Esophagus (tissue), 2 donors: ENCODE measurements at regions not wholly inside any gene's neighbourhood (a gene's known extent, or its start where the extent isn't known, plus 50 kb on each side); places are given as distances from the start of the nearest gene placed in this dataset.

ENCODE experiments used
- H3K27ac ChIP-seq, 2 donors: one replicate each; pipeline ENCODE4 v1.5.1; 2013; ENCODE audit warnings: low read depth in 2 of 2, mild to moderate bottlenecking in 2 of 2, inconsistent platforms in 1 of 2, low read length in 1 of 2, moderate library complexity in 1 of 2
- H3K27me3 ChIP-seq, 2 donors: one replicate each; pipeline ENCODE4 v1.6.1; 2013; ENCODE audit warnings: low read length in 2 of 2, control low read depth in 1 of 2, mild to moderate bottlenecking in 1 of 2; ENCODE audit not compliant: insufficient read depth in 2 of 2, control insufficient read depth in 1 of 2
- H3K36me3 ChIP-seq, 2 donors: one replicate each; pipeline ENCODE4 v1.6.1; 2013; ENCODE audit warnings: low read length in 1 of 2; ENCODE audit not compliant: control insufficient read depth in 2 of 2, insufficient read depth in 2 of 2
- H3K4me1 ChIP-seq, 2 donors: one replicate each; pipeline ENCODE4 v1.6.1; 2013; ENCODE audit warnings: low read length in 1 of 2; ENCODE audit not compliant: control insufficient read depth in 2 of 2, insufficient read depth in 2 of 2
- H3K4me3 ChIP-seq, 2 donors: one replicate each; pipeline ENCODE4 v1.5.1; 2013; ENCODE audit warnings: low read length in 2 of 2, mild to moderate bottlenecking in 2 of 2, low read depth in 1 of 2, moderate library complexity in 1 of 2
- H3K9me3 ChIP-seq, 2 donors: one replicate each; pipeline ENCODE4 v1.6.1; 2013; ENCODE audit warnings: mild to moderate bottlenecking in 2 of 2, low read depth in 1 of 2, low read length in 1 of 2, moderate library complexity in 1 of 2; ENCODE audit not compliant: control insufficient read depth in 2 of 2, insufficient read depth in 1 of 2
- WGBS, 2 donors: extraction: QIAGEN DNeasy Blood & Tissue Kit; methylation state at CpG; one replicate each; pipeline ENCODE4 v1.1.7; 2013; 5-methylcytosine and 5-hydroxymethylcytosine counted together
- donor health status: healthy with polysubstance abuse.
- donor health status: Bipolar disorder and iron deficiency.

DNA sequence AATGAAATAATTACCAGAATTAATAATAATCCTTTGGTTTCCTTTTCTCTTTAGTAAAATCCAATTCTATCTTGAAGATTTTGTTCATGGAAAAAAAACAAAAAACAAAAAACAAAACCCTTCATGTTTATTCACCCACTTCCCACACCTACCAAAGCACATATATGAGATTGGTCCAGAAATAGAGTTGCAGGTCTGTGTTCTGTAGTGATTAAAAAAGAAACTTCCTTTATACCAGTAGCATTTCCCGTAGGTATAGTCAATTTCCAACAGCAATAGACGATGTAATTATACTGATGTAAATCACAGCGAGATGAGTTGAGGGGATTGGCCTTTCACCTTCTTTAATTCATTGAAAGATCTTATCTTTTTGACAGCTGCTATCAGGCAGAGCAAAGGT, 194.6 kb downstream of the SOX2 start:
- WGBS, 2 donors, result 31 to 37% methylated on average over 3 of the region's 3 CpGs
- H3K4me3 ChIP-seq, result no peak overlapping the region

GRCh38 chr3:181909241-181909640, 197.5 kb downstream of the SOX2 start:
- Histone ChIP-seq H3K4me1 (no peaks in the 10 kb centered on the region), H3K9me3 (no peaks in the 10 kb centered on the region), H3K4me3 (no peak overlapping the region), H3K36me3 (no peaks in the 10 kb centered on the region), H3K27me3 (no peaks in the 10 kb centered on the region), H3K27ac (no peak overlapping the region)
- 90 to 95% methylated on average over 2 of the region's 2 CpGs for WGBS, 2 donors

More for the DNA sequence above, 194.6 kb downstream of the SOX2 start:
- Histone ChIP-seq H3K9me3 (no peaks in the 10 kb centered on the region), H3K27ac (no peak overlapping the region), H3K4me1 (peaks cover 0 to 2% of the 10 kb centered on the region in 2 donors), H3K27me3 (no peaks in the 10 kb centered on the region), H3K36me3 (no peaks in the 10 kb centered on the region)

DNA sequence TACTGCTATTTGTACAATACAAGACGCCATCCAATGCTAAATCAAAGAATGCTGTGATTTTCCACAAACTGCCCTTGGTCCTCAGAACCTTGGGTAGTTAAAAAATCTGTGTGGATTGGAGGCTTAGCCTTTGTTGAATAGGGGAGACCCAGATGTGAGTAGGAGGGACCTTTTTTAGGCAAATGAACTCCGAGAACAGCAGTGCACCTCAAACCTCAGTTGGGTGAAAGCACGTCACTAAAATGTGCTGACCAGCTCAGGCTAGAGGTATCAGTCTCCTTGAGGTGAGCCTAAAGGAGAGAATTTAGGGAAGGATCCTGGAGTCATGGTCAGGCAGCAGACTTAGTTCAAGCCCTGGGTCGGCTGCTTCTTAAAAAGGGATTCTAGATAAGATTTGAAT, 200.7 kb downstream of the SOX2 start:
- WGBS, 2 donors, result 85 to 86% methylated on average over 4 of the region's 4 CpGs
- H3K27ac ChIP-seq, result no peak overlapping the region
- no peaks in the 10 kb centered on the region for H3K36me3 ChIP-seq
- no peak overlapping the region for H3K4me3 ChIP-seq
- no peaks in the 10 kb centered on the region for H3K27me3 ChIP-seq
- no peaks in the 10 kb centered on the region for H3K9me3 ChIP-seq
- no peaks in the 10 kb centered on the region for H3K4me1 ChIP-seq

- Histone ChIP-seq H3K4me1 (no peaks in the 10 kb centered on the region), H3K36me3 (no peaks in the 10 kb centered on the region), H3K4me3 (no peak overlapping the region), H3K9me3 (no peaks in the 10 kb centered on the region), H3K27ac (no peak overlapping the region), H3K27me3 (no peaks in the 10 kb centered on the region)
- WGBS, 2 donors, result 29 to 57% methylated on average over 2 of the region's 2 CpGs
These were observed 201.5 kb downstream of the SOX2 start for GRCh38 chr3:181913254-181913653.

GRCh38 chr3:181915551-181915950, 203.8 kb downstream of the SOX2 start:
- H3K36me3 ChIP-seq, result no peaks in the 10 kb centered on the region

GRCh38 chr3:181916013-181916412, 204.3 kb downstream of the SOX2 start:
- WGBS, 2 donors, result 33 to 34% methylated on average over 3 of the region's 3 CpGs
- Histone ChIP-seq H3K4me3 (no peak overlapping the region), H3K27ac (peak overlapping the region; percentile 62 to 81), H3K9me3 (no peaks in the 10 kb centered on the region), H3K4me1 (no peaks in the 10 kb centered on the region), H3K36me3 (no peaks in the 10 kb centered on the region), H3K27me3 (no peaks in the 10 kb centered on the region)

More at GRCh38 chr3:181915551-181915950, 203.8 kb downstream of the SOX2 start:
- no peaks in the 10 kb centered on the region for H3K27me3 ChIP-seq
- WGBS, 2 donors, result 43 to 44% methylated on average over 6 of the region's 6 CpGs
- H3K9me3 ChIP-seq, result no peaks in the 10 kb centered on the region
- H3K4me3 ChIP-seq, result no peak overlapping the region
- peak overlapping the region; percentile 62 to 81 for H3K27ac ChIP-seq
- no peaks in the 10 kb centered on the region for H3K4me1 ChIP-seq

- Histone ChIP-seq H3K27me3 (no peaks in the 10 kb centered on the region), H3K4me3 (no peak overlapping the region), H3K36me3 (no peaks in the 10 kb centered on the region), H3K9me3 (no peaks in the 10 kb centered on the region), H3K27ac (no peak overlapping the region), H3K4me1 (no peaks in the 10 kb centered on the region)
- WGBS, 2 donors, result 58 to 69% methylated on average over 3 of the region's 3 CpGs
These were observed 205.3 kb downstream of the SOX2 start for GRCh38 chr3:181917027-181917426.

- no peaks in the 10 kb centered on the region for H3K9me3 ChIP-seq
- 75 to 76% methylated on average over 1 of the region's 1 CpG for WGBS, 2 donors
- no peaks in the 10 kb centered on the region for H3K36me3 ChIP-seq
- H3K4me3 ChIP-seq, result no peak overlapping the region
- H3K27ac ChIP-seq, result no peak overlapping the region
- H3K4me1 ChIP-seq, result no peaks in the 10 kb centered on the region
- H3K27me3 ChIP-seq, result no peaks in the 10 kb centered on the region
These were observed 207.7 kb downstream of the SOX2 start for GRCh38 chr3:181919375-181919774.

- Histone ChIP-seq H3K36me3 (no peaks in the 10 kb centered on the region), H3K27ac (no peak overlapping the region), H3K9me3 (no peaks in the 10 kb centered on the region), H3K27me3 (no peaks in the 10 kb centered on the region), H3K4me3 (no peak overlapping the region), H3K4me1 (no peaks in the 10 kb centered on the region)
- WGBS, 2 donors, result 35 to 54% methylated on average over 3 of the region's 3 CpGs
These were observed 208.7 kb downstream of the SOX2 start for GRCh38 chr3:181920409-181920808.

GRCh38 chr3:181921220-181921619, 209.5 kb downstream of the SOX2 start:
- H3K9me3 ChIP-seq, result peaks cover 0 to 1% of the 10 kb centered on the region in 2 donors
- no peaks in the 10 kb centered on the region for H3K36me3 ChIP-seq
- H3K4me1 ChIP-seq, result no peaks in the 10 kb centered on the region
- H3K27me3 ChIP-seq, result no peaks in the 10 kb centered on the region
- no peak overlapping the region for H3K27ac ChIP-seq
- no peak overlapping the region for H3K4me3 ChIP-seq
- WGBS, 2 donors, result 78 to 87% methylated on average over 2 of the region's 2 CpGs
